Adrenal gland (tissue), 9 donors: ENCODE measurements at regions not wholly inside any gene's neighbourhood (a gene's known extent, or its start where the extent isn't known, plus 50 kb on each side); places are given as distances from the start of the nearest gene placed in this dataset.

Experiments used
- DNase-seq, 7 donors: peaks; one replicate each; pipeline ENCODE4 v3.0.0-alpha.2; 2019 to 2020
- H3K27ac ChIP-seq, 5 donors: fragments of 200-600 bp; sonication (generic) in 4 of 5; 1 replicate in 3 of 5; 2 replicates in 2 of 5; pipeline versions ENCODE4 v1.5.1 to v1.8.0; 2016 to 2020; ENCODE audit warnings: mild to moderate bottlenecking in 1 of 5
- H3K27me3 ChIP-seq: fragments of 200-600 bp; 2 replicates; pipeline ENCODE4 v1.8.0; 2021
- H3K36me3 ChIP-seq, 2 donors: fragments of 200-600 bp; replicated peaks in 1 of 2; 1 replicate in 1 of 2; 2 replicates in 1 of 2; pipeline versions ENCODE4 v1.5.1 to v1.8.0; 2018 to 2022
- H3K4me1 ChIP-seq, 2 donors: fragments of 200-600 bp; replicated peaks in 1 of 2; 1 replicate in 1 of 2; 2 replicates in 1 of 2; pipeline versions ENCODE4 v1.5.1 to v1.8.0; 2018 to 2021
- H3K4me3 ChIP-seq, 4 donors: fragments of 200-600 bp; sonication (generic) in 3 of 4; one replicate each; pipeline ENCODE4 v1.5.1; 2016 to 2018
- H3K9me3 ChIP-seq, 3 donors: fragments of 200-600 bp; sonication (generic) in 1 of 3; replicated peaks in 1 of 3; 1 replicate in 2 of 3; 2 replicates in 1 of 3; pipeline versions ENCODE4 v1.5.1 to v1.8.0; 2016 to 2021
- POLR2A ChIP-seq, 2 donors: fragments of 450-650 bp; IDR thresholded peaks; one replicate each; pipeline ENCODE4 v1.6.1; 2017; ENCODE audit warnings: antibody characterized with exemption in 2 of 2, mild to moderate bottlenecking in 2 of 2, moderate library complexity in 1 of 2
- WGBS, 4 donors: extraction: QIAGEN DNeasy Blood & Tissue Kit in 2 of 4; methylation state at CpG; one replicate each; pipeline versions ENCODE4 v1.1.5 to v1.1.7; 2013 to 2017; 5-methylcytosine and 5-hydroxymethylcytosine counted together
- intact Hi-C, 2 donors: fragments of 100-400 bp; cut with DNase I; formaldehyde crosslinking; loops; one replicate each; pipeline versions ENCODE4 v1.14.1 to v1.15.0; 2022 to 2023
- TF ChIP-seq, protein P1 (sequence below), 6 experiments: fragments of 450-650 bp in 4 of 6; fragments of 200-600 bp in 2 of 6; sonication (generic) in 1 of 6; IDR thresholded peaks; 1 replicate in 5 of 6; 2 replicates in 1 of 6; pipeline versions ENCODE4 v1.5.1 to v1.8.0; 2016 to 2021; ENCODE audit warnings: antibody characterized with exemption in 6 of 6, mild to moderate bottlenecking in 2 of 6, moderate library complexity in 1 of 6
- donor health status: healthy with polysubstance abuse.
- donor health status: Bipolar disorder and iron deficiency.
- donor health status: DM: yes; HTN: yes; CAD: no.
- donor health status: DM: no; HTN: no; CAD: no.
- donor health status: DM: no; HTN: no; CAD: no.

- WGBS, 4 donors: 22 to 42% (median 27%) methylated on average over 4 of the region's 4 CpGs
- Histone ChIP-seq H3K36me3 (no peaks in the 10 kb centered on the region), H3K27ac (peak overlapping the region in 4 of 5 donors; percentile 41 to 76 (median 64)), H3K27me3 (no peaks in the 10 kb centered on the region), H3K4me1 (no peaks in the 10 kb centered on the region), H3K4me3 (no peak overlapping the region), H3K9me3 (no peaks in the 10 kb centered on the region)
- TF ChIP-seq, protein P1, sequence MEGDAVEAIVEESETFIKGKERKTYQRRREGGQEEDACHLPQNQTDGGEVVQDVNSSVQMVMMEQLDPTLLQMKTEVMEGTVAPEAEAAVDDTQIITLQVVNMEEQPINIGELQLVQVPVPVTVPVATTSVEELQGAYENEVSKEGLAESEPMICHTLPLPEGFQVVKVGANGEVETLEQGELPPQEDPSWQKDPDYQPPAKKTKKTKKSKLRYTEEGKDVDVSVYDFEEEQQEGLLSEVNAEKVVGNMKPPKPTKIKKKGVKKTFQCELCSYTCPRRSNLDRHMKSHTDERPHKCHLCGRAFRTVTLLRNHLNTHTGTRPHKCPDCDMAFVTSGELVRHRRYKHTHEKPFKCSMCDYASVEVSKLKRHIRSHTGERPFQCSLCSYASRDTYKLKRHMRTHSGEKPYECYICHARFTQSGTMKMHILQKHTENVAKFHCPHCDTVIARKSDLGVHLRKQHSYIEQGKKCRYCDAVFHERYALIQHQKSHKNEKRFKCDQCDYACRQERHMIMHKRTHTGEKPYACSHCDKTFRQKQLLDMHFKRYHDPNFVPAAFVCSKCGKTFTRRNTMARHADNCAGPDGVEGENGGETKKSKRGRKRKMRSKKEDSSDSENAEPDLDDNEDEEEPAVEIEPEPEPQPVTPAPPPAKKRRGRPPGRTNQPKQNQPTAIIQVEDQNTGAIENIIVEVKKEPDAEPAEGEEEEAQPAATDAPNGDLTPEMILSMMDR (IDR thresholded peaks at IDR 0.05): no peak
- no peak for TF ChIP-seq POLR2A (IDR thresholded peaks at IDR 0.05)
- peak in 2 of 7 donors; percentile 27 to 46 for DNase-seq
- intact Hi-C loops: no loop called here
These were observed 908.0 kb downstream of the QKI start for GRCh38 chr6:164322533-164322932.

GRCh38 chr6:164321297-164321696 lies 906.8 kb downstream of the QKI start:
- Histone ChIP-seq H3K4me1 (no peaks in the 10 kb centered on the region), H3K36me3 (no peaks in the 10 kb centered on the region), H3K4me3 (no peak overlapping the region), H3K27ac (no peak overlapping the region), H3K27me3 (no peaks in the 10 kb centered on the region), H3K9me3 (no peaks in the 10 kb centered on the region)
- no peak for TF ChIP-seq POLR2A (IDR thresholded peaks at IDR 0.05)
- TF ChIP-seq, protein P1 (IDR thresholded peaks at IDR 0.05): no peak
- no peak for DNase-seq
- whole genome bisulfite sequencing, 4 donors: 81 to 90% (median 86%) methylated on average over 4 of the region's 4 CpGs
- intact Hi-C loops: no loop called here

DNA sequence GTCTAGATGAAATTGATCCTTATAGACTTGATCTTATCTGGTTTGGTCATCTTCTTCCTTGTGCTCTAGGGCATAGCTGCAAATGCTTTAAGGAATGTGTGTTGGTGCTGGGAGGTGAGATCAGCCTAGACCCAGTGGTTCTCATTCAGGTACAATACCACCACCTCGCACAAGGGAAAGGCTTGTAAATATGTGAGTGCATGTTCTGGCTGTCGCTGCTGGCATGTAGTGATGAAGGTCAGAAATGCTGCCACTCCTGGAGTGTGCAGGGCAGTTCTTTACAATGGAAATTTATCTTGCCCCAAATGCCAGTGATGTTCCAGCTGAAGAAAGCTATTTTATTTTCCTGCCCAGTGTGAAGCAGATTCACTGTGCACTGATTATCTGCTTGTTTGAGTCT lies 900.9 kb downstream of the QKI start:
- H3K9me3 ChIP-seq: no peaks in the 10 kb centered on the region
- H3K36me3 ChIP-seq: no peaks in the 10 kb centered on the region
- H3K4me3 ChIP-seq: no peak overlapping the region
- intact Hi-C loops: no loop called here
- TF ChIP-seq POLR2A (IDR thresholded peaks at IDR 0.05): no peak
- TF ChIP-seq, protein P1 (IDR thresholded peaks at IDR 0.05): no peak
- WGBS, 4 donors: 70 to 80% (median 78%) methylated on average over 2 of the region's 2 CpGs
- no peak overlapping the region for H3K27ac ChIP-seq
- no peak for DNase-seq
- H3K27me3 ChIP-seq: no peaks in the 10 kb centered on the region
- no peaks in the 10 kb centered on the region for H3K4me1 ChIP-seq

- H3K36me3 ChIP-seq: no peaks in the 10 kb centered on the region
- no peak overlapping the region for H3K27ac ChIP-seq
- H3K27me3 ChIP-seq: no peaks in the 10 kb centered on the region
- H3K4me3 ChIP-seq: no peak overlapping the region
- DNase-seq: no peak
- no peaks in the 10 kb centered on the region for H3K4me1 ChIP-seq
- intact Hi-C loops: no loop called here
- H3K9me3 ChIP-seq: peaks cover 0 to 7% (median 0%) of the 10 kb centered on the region in 3 donors
- no peak for TF ChIP-seq POLR2A (IDR thresholded peaks at IDR 0.05)
- TF ChIP-seq, protein P1 (IDR thresholded peaks at IDR 0.05): no peak
These were observed 893.8 kb downstream of the QKI start for GRCh38 chr6:164308339-164308738.
